Prostate gland (tissue), 2 donors: ENCODE measurements at regions not wholly inside any gene's neighbourhood (a gene's known extent, or its start where the extent isn't known, plus 50 kb on each side); places are given as distances from the start of the nearest gene placed in this dataset.

Experiments
- POLR2A ChIP-seq: fragments of 450-650 bp; IDR thresholded peaks from one replicate; pipeline ENCODE4 v1.6.1; 2016; ENCODE audit warnings: antibody characterized with exemption, mild to moderate bottlenecking
- POLR2AphosphoS5 ChIP-seq: sonication (generic); formaldehyde crosslinking; IDR thresholded peaks from one replicate; pipeline ENCODE4 v1.6.1; 2017; ENCODE audit warnings: antibody characterized with exemption
- TF ChIP-seq, protein P1 (sequence below), 4 experiments: fragments of 200-600 bp in 2 of 4; fragments of 450-650 bp in 2 of 4; sonication (generic) in 2 of 4; IDR thresholded peaks; 1 replicate in 3 of 4; 2 replicates in 1 of 4; pipeline ENCODE4 v1.5.1; 2016 to 2019; ENCODE audit warnings: antibody characterized with exemption in 4 of 4, mild to moderate bottlenecking in 2 of 4, moderate library complexity in 2 of 4

DNA sequence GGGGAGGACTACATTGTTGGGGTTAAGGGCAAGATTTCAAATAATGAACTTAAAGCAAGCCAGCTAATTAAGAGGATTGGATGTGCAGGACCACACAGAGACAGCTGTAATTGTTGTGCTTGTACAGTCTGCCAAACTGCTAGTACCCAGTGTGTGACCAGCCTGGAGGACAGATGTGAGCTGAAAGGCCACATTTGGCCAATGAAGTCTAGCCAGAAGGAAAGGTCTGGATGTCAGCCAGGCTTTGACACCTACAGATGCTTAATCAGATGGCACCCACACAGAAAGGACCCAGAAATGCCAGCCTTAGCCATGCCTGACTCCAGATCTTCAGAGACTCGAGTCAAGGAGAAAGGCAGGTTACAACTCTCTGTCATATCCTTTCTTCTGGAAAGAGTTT is 491.1 kb downstream of the KIF4B start:
- TF ChIP-seq POLR2A (no peak), POLR2AphosphoS5 (no peak)
- TF ChIP-seq, protein P1, sequence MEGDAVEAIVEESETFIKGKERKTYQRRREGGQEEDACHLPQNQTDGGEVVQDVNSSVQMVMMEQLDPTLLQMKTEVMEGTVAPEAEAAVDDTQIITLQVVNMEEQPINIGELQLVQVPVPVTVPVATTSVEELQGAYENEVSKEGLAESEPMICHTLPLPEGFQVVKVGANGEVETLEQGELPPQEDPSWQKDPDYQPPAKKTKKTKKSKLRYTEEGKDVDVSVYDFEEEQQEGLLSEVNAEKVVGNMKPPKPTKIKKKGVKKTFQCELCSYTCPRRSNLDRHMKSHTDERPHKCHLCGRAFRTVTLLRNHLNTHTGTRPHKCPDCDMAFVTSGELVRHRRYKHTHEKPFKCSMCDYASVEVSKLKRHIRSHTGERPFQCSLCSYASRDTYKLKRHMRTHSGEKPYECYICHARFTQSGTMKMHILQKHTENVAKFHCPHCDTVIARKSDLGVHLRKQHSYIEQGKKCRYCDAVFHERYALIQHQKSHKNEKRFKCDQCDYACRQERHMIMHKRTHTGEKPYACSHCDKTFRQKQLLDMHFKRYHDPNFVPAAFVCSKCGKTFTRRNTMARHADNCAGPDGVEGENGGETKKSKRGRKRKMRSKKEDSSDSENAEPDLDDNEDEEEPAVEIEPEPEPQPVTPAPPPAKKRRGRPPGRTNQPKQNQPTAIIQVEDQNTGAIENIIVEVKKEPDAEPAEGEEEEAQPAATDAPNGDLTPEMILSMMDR (IDR thresholded peaks at IDR 0.05), result no peak
